NCI-H2107 treated with DMSO at 0.1 percent for 48 hours (cell line): ENCODE measurements at regions not wholly inside any gene's neighbourhood (a gene's known extent, or its start where the extent isn't known, plus 50 kb on each side); places are given as distances from the start of the nearest gene placed in this dataset.

Experiments
- DNase-seq: peaks from one replicate; lab custom pipeline; 2025; ENCODE audit not compliant: unreplicated experiment; lab: John Stamatoyannopoulos, UW

- no peak for DNase-seq
These were observed 1246.6 kb upstream of the LRRTM1 start for GRCh38 chr2:81551040-81551634.

- DNase-seq, result no peak
These were observed 1245.7 kb upstream of the LRRTM1 start for GRCh38 chr2:81550277-81550676.

GRCh38 chr2:81549646-81550045 is 1245.1 kb upstream of the LRRTM1 start:
- DNase-seq, result no peak

GRCh38 chr2:81545626-81546025 is 1241.1 kb upstream of the LRRTM1 start:
- no peak for DNase-seq

- DNase-seq, result no peak
These were observed 1237.6 kb upstream of the LRRTM1 start for GRCh38 chr2:81542119-81542518.

GRCh38 chr2:81529944-81530343 is 1225.4 kb upstream of the LRRTM1 start:
- no peak for DNase-seq

- no peak for DNase-seq
These were observed 1224.4 kb upstream of the LRRTM1 start for GRCh38 chr2:81528852-81529480.

GRCh38 chr2:81523344-81523743 is 1218.8 kb upstream of the LRRTM1 start:
- no peak for DNase-seq

- no peak for DNase-seq
These were observed 1208.8 kb upstream of the LRRTM1 start for GRCh38 chr2:81513328-81513727.

- DNase-seq, result no peak
These were observed 1201.0 kb upstream of the LRRTM1 start for GRCh38 chr2:81505586-81505985.

- DNase-seq, result no peak
These were observed 1191.0 kb upstream of the LRRTM1 start for GRCh38 chr2:81495556-81495955.

GRCh38 chr2:81483254-81483653 is 1178.7 kb upstream of the LRRTM1 start:
- DNase-seq, result no peak

- no peak for DNase-seq
These were observed 1177.4 kb upstream of the LRRTM1 start for GRCh38 chr2:81481994-81482368.

- DNase-seq, result no peak
These were observed 1176.9 kb upstream of the LRRTM1 start for GRCh38 chr2:81481242-81481993.

- DNase-seq, result no peak
These were observed 1162.5 kb upstream of the LRRTM1 start for GRCh38 chr2:81467096-81467495.

GRCh38 chr2:81462420-81462819 is 1157.9 kb upstream of the LRRTM1 start:
- DNase-seq, result no peak

GRCh38 chr2:81445176-81445575 is 1140.6 kb upstream of the LRRTM1 start:
- DNase-seq, result no peak

GRCh38 chr2:81437456-81438000 is 1133.0 kb upstream of the LRRTM1 start:
- DNase-seq, result no peak

GRCh38 chr2:81436256-81436655 is 1131.7 kb upstream of the LRRTM1 start:
- DNase-seq, result no peak

GRCh38 chr2:81412681-81413080 is 1108.1 kb upstream of the LRRTM1 start:
- DNase-seq, result no peak

GRCh38 chr2:81403508-81403907 is 1099.0 kb upstream of the LRRTM1 start:
- DNase-seq, result no peak

- DNase-seq, result no peak
These were observed 1092.0 kb upstream of the LRRTM1 start for GRCh38 chr2:81396417-81397019.
